PC-9 (cell line): ENCODE measurements at regions not wholly inside any gene's neighbourhood (a gene's known extent, or its start where the extent isn't known, plus 50 kb on each side); places are given as distances from the start of the nearest gene placed in this dataset.

Experiments
- BruUV-seq: library from RNA; stranded (reverse); fragments of 400-500 nt; replicated peaks from 2 replicates; lab custom pipeline; 2021; lab: Mats Ljungman, UMichigan
- CTCF ChIA-PET: fragments of 300-600 bp; sonication (Branson Sonifier 250); formaldehyde crosslinking; loops from one replicate; lab custom pipeline; 2022; ENCODE audit warnings: antibody characterized with exemption; lab: Charles Lee
- POLR2A ChIA-PET: fragments of 300-600 bp; sonication (Branson Sonifier 250); formaldehyde crosslinking; loops from one replicate; lab custom pipeline; 2022; ENCODE audit warnings: antibody characterized with exemption; ENCODE audit not compliant: unreplicated experiment; lab: Charles Lee
- DNase-seq, 2 experiments: peaks; one replicate each; pipeline versions ENCODE4 v3.0.0 to v3.0.0-alpha.2; 2015 to 2022; ENCODE audit warnings: mixed read lengths in 1 of 2
- H2AFZ ChIP-seq: fragments of 200-600 bp; sonication (generic); 2 replicates; pipeline ENCODE4 v1.8.1; 2017; ENCODE audit warnings: antibody characterized with exemption
- H3F3A ChIP-seq: fragments of 200-600 bp; sonication (generic); 2 replicates; pipeline ENCODE4 v1.8.1; 2017; ENCODE audit warnings: antibody characterized with exemption, mild to moderate bottlenecking, low read depth; ENCODE audit not compliant: insufficient read depth
- H3K27ac ChIP-seq: fragments of 200-600 bp; sonication (generic); 2 replicates; pipeline ENCODE4 v1.6.1; 2016; ENCODE audit warnings: mixed run types
- H3K27me3 ChIP-seq: fragments of 200-600 bp; sonication (generic); 2 replicates; pipeline ENCODE4 v1.6.1; 2016; ENCODE audit warnings: low read depth, mixed run types; ENCODE audit not compliant: insufficient read depth
- H3K36me3 ChIP-seq: fragments of 200-600 bp; sonication (generic); 2 replicates; pipeline ENCODE4 v1.6.1; 2016; ENCODE audit warnings: low read depth, mixed run types
- H3K4me1 ChIP-seq: fragments of 200-600 bp; sonication (generic); replicated peaks from 2 replicates; pipeline ENCODE4 v1.6.1; 2016; ENCODE audit warnings: mixed run types; ENCODE audit not compliant: insufficient read depth
- H3K4me2 ChIP-seq: fragments of 200-600 bp; sonication (generic); 2 replicates; pipeline ENCODE4 v1.6.1; 2017; ENCODE audit warnings: mixed run types
- H3K4me3 ChIP-seq: fragments of 200-600 bp; sonication (generic); 2 replicates; pipeline ENCODE4 v1.6.1; 2016; ENCODE audit warnings: mixed run types
- H3K79me2 ChIP-seq: fragments of 200-600 bp; sonication (generic); 2 replicates; pipeline ENCODE4 v1.6.1; 2017; ENCODE audit warnings: low read depth, mixed run types
- H3K9me2 ChIP-seq: fragments of 200-600 bp; sonication (generic); 2 replicates; pipeline ENCODE4 v1.8.1; 2017; ENCODE audit warnings: mild to moderate bottlenecking; ENCODE audit not compliant: insufficient read depth
- H3K9me3 ChIP-seq: fragments of 200-600 bp; sonication (generic); 2 replicates; pipeline ENCODE4 v1.8.1; 2016; ENCODE audit warnings: low read depth; ENCODE audit not compliant: insufficient read depth
- H4K20me1 ChIP-seq: fragments of 200-600 bp; sonication (generic); 2 replicates; pipeline ENCODE4 v1.8.1; 2017; ENCODE audit not compliant: insufficient read depth
- EZH2 ChIP-seq: fragments of 200-600 bp; sonication (generic); IDR thresholded peaks from 2 replicates; pipeline ENCODE4 v1.8.0; 2017; ENCODE audit warnings: antibody characterized with exemption, low read depth
- intact Hi-C: fragments of 100-400 bp; cut with micrococcal nuclease; formaldehyde crosslinking; loops from one replicate; pipeline ENCODE4 v1.10.0; 2022; ENCODE audit not compliant: unreplicated experiment
- TF ChIP-seq, protein P1 (sequence below): fragments of 200-600 bp; sonication (generic); conservative IDR thresholded peaks from 2 replicates; pipeline ENCODE4 v1.6.1; 2017; ENCODE audit warnings: mixed run types, antibody characterized with exemption, mild to moderate bottlenecking, moderate library complexity

DNA sequence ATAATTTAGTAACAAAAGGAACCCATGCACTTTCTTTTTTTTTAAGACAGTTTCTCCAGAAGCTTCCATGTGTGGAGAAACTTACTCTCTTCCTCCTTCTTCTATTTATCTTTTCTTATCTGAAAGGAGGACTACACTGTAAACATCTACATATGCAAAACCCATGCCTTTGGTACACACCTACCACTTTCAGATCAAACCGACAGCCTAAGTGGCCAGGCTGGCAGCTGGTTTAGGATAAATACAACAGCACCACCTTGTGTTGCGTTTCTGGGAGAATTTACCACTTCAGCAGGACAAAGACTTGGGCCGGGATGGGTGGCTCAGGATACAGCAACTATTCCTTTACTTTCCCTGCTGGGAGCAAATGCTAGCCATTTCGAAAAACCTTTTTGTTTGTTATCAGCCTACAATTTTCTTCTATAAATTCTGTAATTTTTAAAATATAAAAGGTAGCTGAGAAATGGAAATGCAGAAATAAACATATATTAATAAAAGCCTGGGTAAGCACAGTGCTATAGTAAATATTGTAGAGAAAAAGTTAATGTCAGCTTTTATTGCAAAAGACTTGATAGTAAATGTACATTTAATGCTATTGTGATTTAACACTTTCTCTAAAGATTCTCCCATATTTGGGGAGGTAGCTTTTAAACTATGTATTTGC is 94.0 kb upstream of the RFC3 start:
- intact Hi-C loops: loop anchor here (1.0 to 2.0 kb wide), 2 partner anchors 181 to 1433 kb away; no protein-coding TSS in a partner anchor
- no peaks in the 10 kb centered on the region for H3K79me2 ChIP-seq
- DNase-seq: peak; percentile 47 to 75
- ChIA-PET CTCF (interaction anchor here (0.6 to 1.0 kb wide), 3 partner anchors 36 to 1428 kb away, joined by 3 to 5 read pairs (median 4); no protein-coding TSS in a partner anchor), POLR2A (no interaction called here)
- no peak overlapping the region for H3K27ac ChIP-seq
- no peaks in the 10 kb centered on the region for H4K20me1 ChIP-seq
- no peaks in the 10 kb centered on the region for H3K9me2 ChIP-seq
- H3K4me2 ChIP-seq: 0 out of 2 replicates have a peak overlapping the region, but pooled peaks have one; percentile 24
- no TSS peak for BruUV-seq
- H2AFZ ChIP-seq: no peak overlapping the region
- no peak overlapping the region for H3K4me3 ChIP-seq
- H3F3A ChIP-seq: no peaks in the 10 kb centered on the region; the same call in 1 of the 2 replicates
- TF ChIP-seq EZH2: no peak
- TF ChIP-seq, protein P1, sequence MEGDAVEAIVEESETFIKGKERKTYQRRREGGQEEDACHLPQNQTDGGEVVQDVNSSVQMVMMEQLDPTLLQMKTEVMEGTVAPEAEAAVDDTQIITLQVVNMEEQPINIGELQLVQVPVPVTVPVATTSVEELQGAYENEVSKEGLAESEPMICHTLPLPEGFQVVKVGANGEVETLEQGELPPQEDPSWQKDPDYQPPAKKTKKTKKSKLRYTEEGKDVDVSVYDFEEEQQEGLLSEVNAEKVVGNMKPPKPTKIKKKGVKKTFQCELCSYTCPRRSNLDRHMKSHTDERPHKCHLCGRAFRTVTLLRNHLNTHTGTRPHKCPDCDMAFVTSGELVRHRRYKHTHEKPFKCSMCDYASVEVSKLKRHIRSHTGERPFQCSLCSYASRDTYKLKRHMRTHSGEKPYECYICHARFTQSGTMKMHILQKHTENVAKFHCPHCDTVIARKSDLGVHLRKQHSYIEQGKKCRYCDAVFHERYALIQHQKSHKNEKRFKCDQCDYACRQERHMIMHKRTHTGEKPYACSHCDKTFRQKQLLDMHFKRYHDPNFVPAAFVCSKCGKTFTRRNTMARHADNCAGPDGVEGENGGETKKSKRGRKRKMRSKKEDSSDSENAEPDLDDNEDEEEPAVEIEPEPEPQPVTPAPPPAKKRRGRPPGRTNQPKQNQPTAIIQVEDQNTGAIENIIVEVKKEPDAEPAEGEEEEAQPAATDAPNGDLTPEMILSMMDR: peak; percentile 83
- peaks cover 7% of the 10 kb centered on the region; the same call in 1 of the 2 replicates for H3K4me1 ChIP-seq
- H3K36me3 ChIP-seq: no peaks in the 10 kb centered on the region
- no peaks in the 10 kb centered on the region for H3K27me3 ChIP-seq
- H3K9me3 ChIP-seq: no peaks in the 10 kb centered on the region

DNA sequence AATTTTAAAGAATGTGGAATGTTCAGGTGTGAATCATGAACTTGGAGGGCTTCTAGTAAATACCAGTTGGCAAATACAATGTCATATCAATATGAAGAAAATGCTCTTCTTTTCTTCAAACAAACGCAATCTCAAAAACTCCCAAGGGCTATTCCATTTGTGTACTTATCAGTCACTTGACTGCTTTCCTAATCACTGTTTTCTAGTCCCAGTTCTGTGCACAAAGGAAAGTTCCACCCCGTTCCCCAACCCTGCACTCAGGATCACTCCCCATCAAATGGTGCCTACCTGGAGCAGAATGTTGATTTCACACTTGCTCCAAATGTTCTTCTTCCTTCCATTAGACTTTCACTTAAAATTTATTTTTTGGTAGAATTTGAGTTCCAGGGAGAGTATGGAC is 92.6 kb upstream of the RFC3 start:
- TF ChIP-seq, protein P1: no peak
- TF ChIP-seq EZH2: no peak
- H3F3A ChIP-seq: no peaks in the 10 kb centered on the region; the same call in 1 of the 2 replicates
- H3K79me2 ChIP-seq: no peaks in the 10 kb centered on the region
- H3K4me2 ChIP-seq: no peak overlapping the region
- H4K20me1 ChIP-seq: no peaks in the 10 kb centered on the region
- no peaks in the 10 kb centered on the region for H3K36me3 ChIP-seq
- H3K9me2 ChIP-seq: no peaks in the 10 kb centered on the region
- no peak overlapping the region for H3K4me3 ChIP-seq
- no peak overlapping the region for H2AFZ ChIP-seq
- intact Hi-C loops: loop anchor here (2.0 kb wide), 1 partner anchor 1431 kb away; no protein-coding TSS in a partner anchor
- CTCF ChIA-PET: no interaction called here
- H3K9me3 ChIP-seq: no peaks in the 10 kb centered on the region
- H3K4me1 ChIP-seq: peaks cover 7% of the 10 kb centered on the region; the same call in 1 of the 2 replicates
- no peak for DNase-seq
- no peaks in the 10 kb centered on the region for H3K27me3 ChIP-seq
- no peak overlapping the region for H3K27ac ChIP-seq
- no TSS peak for BruUV-seq
- POLR2A ChIA-PET: no interaction called here

DNA sequence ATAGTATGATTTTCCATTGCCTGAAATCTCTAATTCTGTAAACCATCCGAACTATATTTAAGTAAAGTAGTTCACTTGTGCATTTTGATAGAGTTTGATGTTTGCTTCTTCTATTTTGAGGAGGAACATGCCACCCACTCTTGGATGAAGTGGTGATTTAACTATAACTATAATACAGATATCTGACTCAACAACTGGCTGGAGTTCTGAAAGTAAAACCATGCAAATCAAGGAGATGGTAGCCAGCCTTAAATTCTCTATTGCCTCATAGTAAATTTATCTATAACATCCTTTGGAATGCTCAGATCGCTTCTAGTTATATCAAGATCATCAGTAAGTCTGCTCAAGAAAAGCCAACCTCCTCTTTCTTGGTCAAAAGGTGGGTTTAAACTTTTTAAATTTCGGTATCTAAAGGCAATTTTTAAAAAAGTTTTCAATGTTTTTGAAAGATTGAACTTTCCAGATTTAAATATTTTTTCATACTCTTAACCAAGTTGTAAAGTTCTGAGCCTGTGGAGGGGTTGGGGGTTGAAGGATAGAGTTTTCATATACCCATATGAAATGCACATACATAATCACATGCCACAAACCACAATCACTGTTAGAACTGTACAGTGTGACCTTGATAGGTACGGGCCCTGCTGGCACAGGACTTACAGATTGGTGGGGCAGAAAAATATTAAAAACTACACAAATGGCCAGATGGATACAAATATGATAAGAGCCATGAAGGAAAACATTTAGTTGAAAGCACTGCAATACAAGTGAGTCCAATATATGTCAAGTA is 90.5 kb upstream of the RFC3 start:
- Histone ChIP-seq H4K20me1 (no peaks in the 10 kb centered on the region), H3F3A (no peaks in the 10 kb centered on the region; the same call in 1 of the 2 replicates), H3K79me2 (no peaks in the 10 kb centered on the region), H3K4me3 (no peak overlapping the region), H3K9me2 (no peaks in the 10 kb centered on the region), H2AFZ (no peak overlapping the region), H3K4me1 (peaks cover 7% of the 10 kb centered on the region; the same call in 1 of the 2 replicates), H3K27me3 (no peaks in the 10 kb centered on the region), H3K4me2 (no peak overlapping the region), H3K27ac (no peak overlapping the region), H3K9me3 (no peaks in the 10 kb centered on the region), H3K36me3 (no peaks in the 10 kb centered on the region)
- TF ChIP-seq, protein P1: no peak
- TF ChIP-seq EZH2: no peak
- CTCF ChIA-PET: no interaction called here
- POLR2A ChIA-PET: interaction anchor here (0.6 kb wide), 1 partner anchor 352 kb away, joined by 10 read pairs; no protein-coding TSS in a partner anchor
- DNase-seq: no peak
- no TSS peak for BruUV-seq
- intact Hi-C loops: no loop called here
